HepG2 (cell line): ENCODE measurements at regions not wholly inside any gene's neighbourhood (a gene's known extent, or its start where the extent isn't known, plus 50 kb on each side); places are given as distances from the start of the nearest gene placed in this dataset.

Experiments used
- ATAC-seq: fragments of 200-7000 bp; cut with Tn5 transposase; 3 replicates; pipeline ENCODE4 v1.9.1; 2020; ENCODE audit warnings: mild to moderate bottlenecking, moderate library complexity
- BruUV-seq: library from RNA; stranded (reverse); fragments of 400-500 nt; replicated peaks from 2 replicates; lab custom pipeline; 2021; lab: Mats Ljungman, UMichigan
- CTCF ChIA-PET: fragments of 300-600 bp; formaldehyde crosslinking; extraction: SDS; loops from one replicate; lab custom pipeline; 2021; ENCODE audit warnings: low total read pairs, inconsistent platforms, low intra/inter-chr PET ratio; lab: Yijun Ruan, JAX
- POLR2A ChIA-PET: fragments of 350-600 bp; sonication (Branson Sonifier 250); formaldehyde crosslinking; loops from one replicate; lab custom pipeline; 2020; ENCODE audit warnings: antibody characterized with exemption, inconsistent platforms; lab: Yijun Ruan, JAX
- DNase-seq: peaks from one replicate; pipeline ENCODE4 v3.0.0-alpha.2; 2015; ENCODE audit warnings: low spot score
- FAIRE-seq: peaks from 3 replicates; lab custom pipeline; 2011; peaks lifted over from hg19 to GRCh38; lab: Jason Lieb, UNC
- H2AFZ ChIP-seq: one replicate; pipeline ENCODE4 v1.6.1; 2011; ENCODE audit warnings: low read length, inconsistent platforms
- H3K27ac ChIP-seq: fragments of 300-600 bp; 3 replicates; pipeline ENCODE4 v1.8.0; 2011; ENCODE audit warnings: mixed run types, mild to moderate bottlenecking, mixed read lengths, low read length, inconsistent platforms; ENCODE audit not compliant: insufficient read depth; ENCODE audit errors: extremely low read length
- H3K27me3 ChIP-seq, 2 experiments: fragments of 200-600 bp in 1 of 2; 2 replicates in 1 of 2; 3 replicates in 1 of 2; pipeline versions ENCODE4 v1.6.0 to v1.8.0; 2011; ENCODE audit warnings: low read length in 2 of 2, mild to moderate bottlenecking in 2 of 2, moderate library complexity in 2 of 2, inconsistent platforms in 1 of 2; ENCODE audit not compliant: insufficient read depth in 2 of 2, control insufficient read depth in 1 of 2
- H3K36me3 ChIP-seq, 2 experiments: fragments of 200-600 bp in 1 of 2; replicated peaks in 1 of 2; 2 replicates in 1 of 2; 3 replicates in 1 of 2; pipeline versions ENCODE4 v1.5.1 to v1.8.0; 2011; ENCODE audit warnings: low read length in 2 of 2, inconsistent platforms in 1 of 2; ENCODE audit not compliant: insufficient read depth in 2 of 2, control insufficient read depth in 1 of 2
- H3K4me1 ChIP-seq: 2 replicates; pipeline ENCODE4 v1.5.1; 2012; ENCODE audit warnings: low read length, inconsistent platforms; ENCODE audit not compliant: insufficient read depth
- H3K4me2 ChIP-seq: 2 replicates; pipeline ENCODE4 v1.6.0; 2011; ENCODE audit warnings: low read depth, low read length, inconsistent platforms
- H3K4me3 ChIP-seq, 3 experiments: fragments of 200-600 bp in 1 of 3; sonication (generic), shearing (Covaris generic) in 1 of 3; replicated peaks in 1 of 3; 2 replicates each; pipeline ENCODE4 v1.5.1; 2011 to 2016; ENCODE audit warnings: low read length in 3 of 3, inconsistent platforms in 2 of 3, low read depth in 2 of 3, mild to moderate bottlenecking in 2 of 3, control low read depth in 1 of 3, mixed read lengths in 1 of 3; ENCODE audit not compliant: insufficient read depth in 1 of 3
- H3K79me2 ChIP-seq: one replicate; pipeline ENCODE4 v1.6.1; 2011; ENCODE audit warnings: low read length, inconsistent platforms; ENCODE audit not compliant: insufficient read depth
- H3K9ac ChIP-seq: 2 replicates; pipeline ENCODE4 v1.6.0; 2011; ENCODE audit warnings: mild to moderate bottlenecking, low read depth, low read length, inconsistent platforms; ENCODE audit not compliant: insufficient read depth
- H3K9me3 ChIP-seq: 2 replicates; pipeline ENCODE4 v1.5.1; 2012; ENCODE audit warnings: mild to moderate bottlenecking, low read length
- H4K20me1 ChIP-seq: 2 replicates; pipeline ENCODE4 v1.6.0; 2011; ENCODE audit warnings: inconsistent platforms, mild to moderate bottlenecking, low read length, moderate library complexity; ENCODE audit not compliant: insufficient read depth
- ARNT2 ChIP-seq: sonication (generic); formaldehyde crosslinking; IDR thresholded peaks from 2 replicates; pipeline ENCODE4 v1.8.0; 2022; ENCODE audit warnings: mild to moderate bottlenecking, low read depth, missing genetic modification reagents, moderate library complexity
- ZNF589 ChIP-seq: sonication (generic); formaldehyde crosslinking; conservative IDR thresholded peaks from 2 replicates; pipeline ENCODE4 v1.8.0; 2022; ENCODE audit warnings: mild to moderate bottlenecking, moderate library complexity, missing genetic modification reagents
- ZNF7 ChIP-seq: IDR thresholded peaks from 2 replicates; pipeline ENCODE4 v1.6.1; 2016; ENCODE audit warnings: missing biosample characterization, missing genetic modification reagents
- ZNF713 ChIP-seq: sonication (generic); formaldehyde crosslinking; IDR thresholded peaks from 2 replicates; pipeline ENCODE4 v1.4.0; 2020; ENCODE audit warnings: mild to moderate bottlenecking, missing genetic modification reagents
- ZNF772 ChIP-seq: sonication (generic); formaldehyde crosslinking; IDR thresholded peaks from 2 replicates; pipeline ENCODE4 v1.5.0; 2020; ENCODE audit warnings: mild to moderate bottlenecking, missing genetic modification reagents
- WGBS: methylation state at CpG from one replicate; pipeline ENCODE4 v1.1.6; 2017; ENCODE audit warnings: low lambda C conversion rate; 5-methylcytosine and 5-hydroxymethylcytosine counted together
- in situ Hi-C: cut with HindIII; loops from 2 replicates; pipeline ENCODE4 v1.10.0; 2017; ENCODE audit warnings: low pct_unique_long_range_greater_than_20kb; ENCODE audit not compliant: extremely low pct_ligation_motif_present
- intact Hi-C: fragments of 100-400 bp; cut with micrococcal nuclease; formaldehyde crosslinking; loops from one replicate; pipeline ENCODE4 v1.10.0; 2022; ENCODE audit not compliant: unreplicated experiment
- TF ChIP-seq, protein P1 (sequence below): sonication (generic); formaldehyde crosslinking; IDR thresholded peaks from 2 replicates; pipeline ENCODE4 v1.5.0; 2020; ENCODE audit warnings: mild to moderate bottlenecking, missing genetic modification reagents, borderline replicate concordance

DNA sequence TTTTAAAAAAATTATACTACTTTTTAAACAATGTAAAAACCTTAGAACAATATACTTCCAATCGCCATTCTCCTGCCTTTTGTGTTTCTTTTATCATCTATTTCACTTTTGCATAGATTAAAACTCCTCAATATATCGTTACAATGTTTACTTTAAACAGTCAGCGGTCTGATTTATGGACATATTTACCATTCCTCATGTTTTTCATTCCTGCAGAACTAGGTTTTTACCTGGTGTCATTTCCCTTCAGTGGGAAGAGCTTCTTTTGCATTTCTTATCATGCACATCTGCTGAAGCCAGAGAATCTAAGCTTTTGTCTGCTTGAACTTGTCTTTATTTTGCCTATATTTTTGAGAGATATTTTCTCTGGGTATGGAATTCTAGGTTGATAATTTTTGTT, 277.4 kb upstream of the PLXNA2 start:
- Histone ChIP-seq H4K20me1 (no peaks in the 10 kb centered on the region), H3K9ac (no peak overlapping the region), H2AFZ (no peak overlapping the region), H3K4me3 (no peak overlapping the region), H3K9me3 (no peaks in the 10 kb centered on the region), H3K79me2 (no peaks in the 10 kb centered on the region), H3K27me3 (no peaks in the 10 kb centered on the region; a peak in 1 of 5 replicates), H3K36me3 (no peaks in the 10 kb centered on the region), H3K27ac (no peak overlapping the region), H3K4me1 (no peaks in the 10 kb centered on the region), H3K4me2 (no peak overlapping the region)
- POLR2A ChIA-PET: no interaction called here
- WGBS: 2% methylated on average over 3 of the region's 3 CpGs
- in situ Hi-C loops: no loop called here
- no peak for TF ChIP-seq ZNF589 (CRISPR knock-in tag)
- TF ChIP-seq ZNF7 (CRISPR knock-in tag): no peak
- CTCF ChIA-PET: no interaction called here
- DNase-seq (no peak), FAIRE-seq (no peak), ATAC-seq (no peak)
- BruUV-seq: no TSS peak
- intact Hi-C loops: no loop called here

DNA sequence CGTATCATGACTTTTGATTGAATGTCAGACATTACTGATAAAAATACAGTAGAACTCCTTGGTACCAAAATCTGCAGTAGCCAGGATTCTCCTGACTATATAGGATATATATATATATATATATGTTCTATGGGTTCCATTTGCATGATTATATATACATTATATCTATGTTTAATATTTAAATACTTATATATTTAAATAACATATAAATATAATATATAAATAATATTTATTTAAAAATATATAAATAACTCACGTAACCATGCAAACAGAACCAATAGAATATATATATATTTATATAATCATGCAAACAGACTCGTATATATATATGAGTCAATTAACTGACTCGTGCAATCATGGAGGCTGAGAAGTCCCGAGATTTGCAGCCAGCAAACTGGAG, 278.8 kb upstream of the PLXNA2 start:
- Histone ChIP-seq H3K27ac (no peak overlapping the region), H3K79me2 (no peaks in the 10 kb centered on the region), H2AFZ (no peak overlapping the region), H3K4me2 (no peak overlapping the region), H3K27me3 (no peaks in the 10 kb centered on the region; a peak in 1 of 5 replicates), H3K36me3 (no peaks in the 10 kb centered on the region), H3K4me3 (no peak overlapping the region), H3K9me3 (no peaks in the 10 kb centered on the region), H4K20me1 (no peaks in the 10 kb centered on the region), H3K9ac (no peak overlapping the region), H3K4me1 (no peaks in the 10 kb centered on the region)
- ATAC-seq (no peak), FAIRE-seq (no peak), DNase-seq (no peak)
- 21% methylated on average over 5 of the region's 5 CpGs for WGBS
- no TSS peak for BruUV-seq
- intact Hi-C loops (no loop called here), in situ Hi-C loops (no loop called here)
- TF ChIP-seq ZNF772: no peak
- TF ChIP-seq, protein P1, sequence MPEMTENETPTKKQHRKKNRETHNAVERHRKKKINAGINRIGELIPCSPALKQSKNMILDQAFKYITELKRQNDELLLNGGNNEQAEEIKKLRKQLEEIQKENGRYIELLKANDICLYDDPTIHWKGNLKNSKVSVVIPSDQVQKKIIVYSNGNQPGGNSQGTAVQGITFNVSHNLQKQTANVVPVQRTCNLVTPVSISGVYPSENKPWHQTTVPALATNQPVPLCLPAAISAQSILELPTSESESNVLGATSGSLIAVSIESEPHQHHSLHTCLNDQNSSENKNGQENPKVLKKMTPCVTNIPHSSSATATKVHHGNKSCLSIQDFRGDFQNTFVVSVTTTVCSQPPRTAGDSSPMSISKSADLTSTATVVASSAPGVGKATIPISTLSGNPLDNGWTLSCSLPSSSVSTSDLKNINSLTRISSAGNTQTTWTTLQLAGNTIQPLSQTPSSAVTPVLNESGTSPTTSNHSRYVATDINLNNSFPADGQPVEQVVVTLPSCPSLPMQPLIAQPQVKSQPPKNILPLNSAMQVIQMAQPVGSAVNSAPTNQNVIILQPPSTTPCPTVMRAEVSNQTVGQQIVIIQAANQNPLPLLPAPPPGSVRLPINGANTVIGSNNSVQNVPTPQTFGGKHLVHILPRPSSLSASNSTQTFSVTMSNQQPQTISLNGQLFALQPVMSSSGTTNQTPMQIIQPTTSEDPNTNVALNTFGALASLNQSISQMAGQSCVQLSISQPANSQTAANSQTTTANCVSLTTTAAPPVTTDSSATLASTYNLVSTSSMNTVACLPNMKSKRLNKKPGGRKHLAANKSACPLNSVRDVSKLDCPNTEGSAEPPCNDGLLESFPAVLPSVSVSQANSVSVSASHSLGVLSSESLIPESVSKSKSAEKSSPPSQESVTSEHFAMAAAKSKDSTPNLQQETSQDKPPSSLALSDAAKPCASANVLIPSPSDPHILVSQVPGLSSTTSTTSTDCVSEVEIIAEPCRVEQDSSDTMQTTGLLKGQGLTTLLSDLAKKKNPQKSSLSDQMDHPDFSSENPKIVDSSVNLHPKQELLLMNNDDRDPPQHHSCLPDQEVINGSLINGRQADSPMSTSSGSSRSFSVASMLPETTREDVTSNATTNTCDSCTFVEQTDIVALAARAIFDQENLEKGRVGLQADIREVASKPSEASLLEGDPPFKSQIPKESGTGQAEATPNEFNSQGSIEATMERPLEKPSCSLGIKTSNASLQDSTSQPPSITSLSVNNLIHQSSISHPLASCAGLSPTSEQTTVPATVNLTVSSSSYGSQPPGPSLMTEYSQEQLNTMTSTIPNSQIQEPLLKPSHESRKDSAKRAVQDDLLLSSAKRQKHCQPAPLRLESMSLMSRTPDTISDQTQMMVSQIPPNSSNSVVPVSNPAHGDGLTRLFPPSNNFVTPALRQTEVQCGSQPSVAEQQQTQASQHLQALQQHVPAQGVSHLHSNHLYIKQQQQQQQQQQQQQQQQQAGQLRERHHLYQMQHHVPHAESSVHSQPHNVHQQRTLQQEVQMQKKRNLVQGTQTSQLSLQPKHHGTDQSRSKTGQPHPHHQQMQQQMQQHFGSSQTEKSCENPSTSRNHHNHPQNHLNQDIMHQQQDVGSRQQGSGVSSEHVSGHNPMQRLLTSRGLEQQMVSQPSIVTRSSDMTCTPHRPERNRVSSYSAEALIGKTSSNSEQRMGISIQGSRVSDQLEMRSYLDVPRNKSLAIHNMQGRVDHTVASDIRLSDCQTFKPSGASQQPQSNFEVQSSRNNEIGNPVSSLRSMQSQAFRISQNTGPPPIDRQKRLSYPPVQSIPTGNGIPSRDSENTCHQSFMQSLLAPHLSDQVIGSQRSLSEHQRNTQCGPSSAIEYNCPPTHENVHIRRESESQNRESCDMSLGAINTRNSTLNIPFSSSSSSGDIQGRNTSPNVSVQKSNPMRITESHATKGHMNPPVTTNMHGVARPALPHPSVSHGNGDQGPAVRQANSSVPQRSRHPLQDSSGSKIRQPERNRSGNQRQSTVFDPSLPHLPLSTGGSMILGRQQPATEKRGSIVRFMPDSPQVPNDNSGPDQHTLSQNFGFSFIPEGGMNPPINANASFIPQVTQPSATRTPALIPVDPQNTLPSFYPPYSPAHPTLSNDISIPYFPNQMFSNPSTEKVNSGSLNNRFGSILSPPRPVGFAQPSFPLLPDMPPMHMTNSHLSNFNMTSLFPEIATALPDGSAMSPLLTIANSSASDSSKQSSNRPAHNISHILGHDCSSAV (CRISPR knock-in tag): no peak
- TF ChIP-seq ARNT2 (CRISPR knock-in tag): no peak
- no peak for TF ChIP-seq ZNF713 (CRISPR knock-in tag)
- ChIA-PET CTCF (no interaction called here), POLR2A (no interaction called here)
